Colonic mucosa (tissue), 4 donors: ENCODE measurements at regions not wholly inside any gene's neighbourhood (a gene's known extent, or its start where the extent isn't known, plus 50 kb on each side); places are given as distances from the start of the nearest gene placed in this dataset.

ENCODE experiments used
- DNase-seq: peaks from one replicate; pipeline ENCODE4 v3.0.0-alpha.2; 2020
- H3K27ac ChIP-seq: fragments of 200-600 bp; one replicate; pipeline ENCODE4 v1.8.0; 2021
- H3K27me3 ChIP-seq: fragments of 200-600 bp; one replicate; pipeline ENCODE4 v1.8.0; 2021
- H3K36me3 ChIP-seq: fragments of 200-600 bp; one replicate; pipeline ENCODE4 v1.8.0; 2021
- H3K4me1 ChIP-seq: fragments of 200-600 bp; one replicate; pipeline ENCODE4 v1.8.0; 2021; ENCODE audit warnings: mild to moderate bottlenecking
- H3K4me3 ChIP-seq: fragments of 200-600 bp; one replicate; pipeline ENCODE4 v1.8.0; 2021
- H3K9ac ChIP-seq, 2 donors: one replicate each; pipeline ENCODE4 v1.7.0; 2013; ENCODE audit warnings: control low read depth in 2 of 2, low read depth in 2 of 2, low read length in 2 of 2
- H3K9me3 ChIP-seq: fragments of 200-600 bp; one replicate; pipeline ENCODE4 v1.8.0; 2021
- CTCF ChIP-seq: fragments of 200-600 bp; IDR thresholded peaks from one replicate; pipeline ENCODE4 v1.8.0; 2022; ENCODE audit warnings: antibody characterized with exemption, mild to moderate bottlenecking
- intact Hi-C: fragments of 100-400 bp; cut with DNase I; formaldehyde crosslinking; loops from one replicate; pipeline ENCODE4 v1.14.1; 2022
- donor health status: healthy.
- donor health status: DM: no; HTN: no; CAD: no.
- donor health status: DM: no; HTN: no; CAD: no.

- no peak overlapping the region for H3K4me3 ChIP-seq
- TF ChIP-seq CTCF = no peak
- intact Hi-C loops = no loop called here
- H3K27me3 ChIP-seq = no peaks in the 10 kb centered on the region
- no peak overlapping the region for H3K27ac ChIP-seq
- no peaks in the 10 kb centered on the region for H3K36me3 ChIP-seq
- no peak overlapping the region for H3K9ac ChIP-seq
- H3K4me1 ChIP-seq = no peaks in the 10 kb centered on the region
- no peak for DNase-seq
- no peaks in the 10 kb centered on the region for H3K9me3 ChIP-seq
Observed at GRCh38 chr2:137817058-137817457, 147.2 kb upstream of the HNMT start.

DNA sequence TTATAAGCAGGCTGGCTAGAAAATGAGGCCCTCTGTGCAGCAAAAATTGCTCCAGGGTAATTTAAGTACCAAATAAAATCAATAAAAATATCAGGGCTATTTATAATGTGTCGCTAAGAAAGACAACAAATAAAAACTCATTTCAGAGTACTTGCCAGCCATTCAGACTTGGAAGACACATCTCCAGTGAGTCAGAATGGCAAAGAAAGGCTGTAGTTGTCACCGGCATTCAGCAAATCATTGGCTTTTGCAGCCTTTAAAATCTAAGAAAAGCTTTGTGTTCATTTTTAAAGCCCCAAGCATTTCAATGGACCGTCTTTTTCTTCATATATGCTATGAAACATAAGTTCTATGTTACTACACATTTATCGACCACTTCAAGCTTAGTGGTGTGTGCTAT lies 141.1 kb upstream of the HNMT start:
- TF ChIP-seq CTCF = no peak
- DNase-seq = no peak
- H3K27ac ChIP-seq = no peak overlapping the region
- H3K4me3 ChIP-seq = no peak overlapping the region
- no peaks in the 10 kb centered on the region for H3K9me3 ChIP-seq
- H3K9ac ChIP-seq = no peak overlapping the region
- intact Hi-C loops = no loop called here
- no peaks in the 10 kb centered on the region for H3K27me3 ChIP-seq
- no peaks in the 10 kb centered on the region for H3K4me1 ChIP-seq
- no peaks in the 10 kb centered on the region for H3K36me3 ChIP-seq

DNA sequence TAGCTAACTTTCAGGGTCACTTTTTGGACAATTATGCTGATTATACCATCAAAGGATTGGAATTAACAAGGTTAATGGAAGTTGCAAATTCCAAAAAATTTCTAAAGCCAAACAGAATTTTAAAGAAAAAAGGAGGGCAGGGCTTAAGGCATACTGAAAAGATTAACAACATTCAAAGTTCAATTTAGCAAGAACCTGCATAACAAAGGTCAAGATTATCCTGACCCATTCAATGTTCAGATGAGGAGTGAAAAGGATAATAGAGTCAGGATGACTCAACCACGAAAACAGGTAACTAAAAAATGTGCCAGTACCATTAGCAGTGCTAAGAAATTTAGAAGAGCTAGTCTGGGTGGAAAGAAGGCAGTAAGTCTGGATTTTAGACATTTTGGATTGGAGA lies 139.8 kb upstream of the HNMT start:
- DNase-seq = no peak
- H3K4me1 ChIP-seq = no peaks in the 10 kb centered on the region
- TF ChIP-seq CTCF = no peak
- H3K27me3 ChIP-seq = no peaks in the 10 kb centered on the region
- H3K4me3 ChIP-seq = no peak overlapping the region
- no peaks in the 10 kb centered on the region for H3K36me3 ChIP-seq
- no peaks in the 10 kb centered on the region for H3K9me3 ChIP-seq
- no peak overlapping the region for H3K9ac ChIP-seq
- no peak overlapping the region for H3K27ac ChIP-seq
- intact Hi-C loops = no loop called here

DNA sequence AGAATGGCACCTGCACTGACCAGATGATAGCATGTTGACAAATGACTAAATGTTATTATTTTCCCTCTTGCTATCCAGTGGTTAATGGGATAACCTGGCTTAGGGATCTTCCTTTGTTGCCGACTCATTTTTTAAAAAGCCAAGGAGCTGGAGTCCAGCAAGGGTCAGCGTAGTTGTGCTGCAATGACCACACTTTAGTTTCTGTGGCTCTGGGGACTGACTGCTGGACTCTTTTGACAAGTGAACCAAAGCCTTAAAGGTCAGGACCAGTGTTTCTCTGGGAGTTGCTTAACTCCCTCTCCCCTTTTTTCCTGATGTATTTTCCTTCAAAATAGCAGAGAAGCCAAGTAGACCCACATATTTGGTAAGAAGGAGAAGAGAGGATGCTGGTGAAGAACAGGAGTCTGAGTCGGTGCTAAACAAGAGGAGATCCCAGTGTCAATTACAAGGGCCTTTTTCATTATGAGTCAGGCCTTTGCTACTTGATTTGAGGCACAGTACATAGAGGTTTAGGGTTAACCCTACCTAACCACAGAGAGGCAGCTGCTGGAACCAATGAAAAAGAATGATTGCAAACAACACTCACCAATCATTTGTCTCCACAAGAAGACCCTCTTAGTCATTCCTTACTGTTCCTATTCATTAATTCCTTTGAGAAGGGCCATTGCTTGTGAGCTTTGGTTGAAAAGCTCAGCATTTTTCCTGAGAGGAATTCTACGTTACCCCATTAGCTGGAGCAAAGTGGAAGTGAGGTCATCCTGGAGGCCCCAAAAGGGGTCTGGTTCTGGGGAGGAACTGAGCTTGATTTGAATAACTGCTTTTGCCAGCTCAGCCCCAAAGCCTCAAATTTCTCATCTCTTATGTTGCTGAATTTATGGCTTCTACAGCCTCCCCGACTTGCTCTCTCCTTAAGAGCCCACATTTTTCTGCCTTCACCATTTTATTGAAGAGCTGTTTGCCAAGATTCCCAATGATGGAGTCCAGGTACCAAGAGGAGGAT lies 137.6 kb upstream of the HNMT start:
- no peaks in the 10 kb centered on the region for H3K9me3 ChIP-seq
- no peak overlapping the region for H3K27ac ChIP-seq
- no peak for TF ChIP-seq CTCF
- H3K9ac ChIP-seq = no peak overlapping the region
- intact Hi-C loops = no loop called here
- no peaks in the 10 kb centered on the region for H3K27me3 ChIP-seq
- H3K36me3 ChIP-seq = no peaks in the 10 kb centered on the region
- no peak for DNase-seq
- H3K4me1 ChIP-seq = no peaks in the 10 kb centered on the region
- no peak overlapping the region for H3K4me3 ChIP-seq

DNA sequence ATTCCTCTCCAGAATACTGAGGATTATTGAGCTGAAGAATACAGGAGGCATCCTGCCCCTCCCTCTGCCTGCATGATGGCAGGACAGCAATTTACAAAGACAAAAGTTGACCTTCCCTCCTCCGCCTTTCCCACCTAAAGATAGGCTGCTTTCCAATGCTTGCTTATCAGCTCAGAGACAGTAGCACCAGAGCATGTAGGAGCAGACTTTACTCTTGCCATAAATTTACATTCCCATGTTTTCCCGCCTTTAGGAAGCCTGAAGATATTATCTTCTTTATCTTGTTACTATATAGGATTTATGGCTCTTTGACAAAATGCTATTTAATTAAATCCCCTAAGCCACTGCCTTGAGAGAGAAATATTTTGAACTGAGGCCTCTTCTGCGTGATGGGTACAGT lies 135.6 kb upstream of the HNMT start:
- Histone ChIP-seq H3K9ac (no peak overlapping the region), H3K36me3 (no peaks in the 10 kb centered on the region), H3K4me1 (no peaks in the 10 kb centered on the region), H3K4me3 (no peak overlapping the region), H3K27ac (no peak overlapping the region), H3K9me3 (no peaks in the 10 kb centered on the region), H3K27me3 (no peaks in the 10 kb centered on the region)
- no peak for DNase-seq
- no peak for TF ChIP-seq CTCF
- intact Hi-C loops = no loop called here
